Liver (tissue), 3 donors: ENCODE measurements at regions not wholly inside any gene's neighbourhood (a gene's known extent, or its start where the extent isn't known, plus 50 kb on each side); places are given as distances from the start of the nearest gene placed in this dataset.

Experiments used
- CTCF ChIP-seq: fragments of 150-350 bp; IDR thresholded peaks from 2 replicates; pipeline ENCODE4 v1.5.1; 2017; ENCODE audit warnings: improper control_type of control experiment, low read depth, low read length; ENCODE audit not compliant: missing input control
- GABPA ChIP-seq, 2 donors: IDR thresholded peaks in 1 of 2; conservative IDR thresholded peaks in 1 of 2; 2 replicates each; pipeline ENCODE4 v1.6.1; 2016; ENCODE audit warnings: antibody characterized with exemption in 2 of 2, mild to moderate bottlenecking in 1 of 2, moderate library complexity in 1 of 2
- JUND ChIP-seq, 2 donors: IDR thresholded peaks; 2 replicates each; pipeline ENCODE4 v1.6.1; 2016; ENCODE audit warnings: antibody characterized with exemption in 2 of 2
- RAD21 ChIP-seq, 2 donors: IDR thresholded peaks; 2 replicates each; pipeline ENCODE4 v1.6.1; 2016; ENCODE audit warnings: antibody characterized with exemption in 2 of 2, mild to moderate bottlenecking in 2 of 2
- SP1 ChIP-seq: IDR thresholded peaks from 2 replicates; pipeline ENCODE4 v1.6.1; 2018; ENCODE audit warnings: antibody characterized with exemption, mild to moderate bottlenecking
- TAF1 ChIP-seq: conservative IDR thresholded peaks from 2 replicates; pipeline ENCODE4 v1.6.1; 2016; ENCODE audit warnings: antibody characterized with exemption, mild to moderate bottlenecking
- YY1 ChIP-seq: IDR thresholded peaks from 2 replicates; pipeline ENCODE4 v1.6.1; 2016; ENCODE audit warnings: antibody characterized with exemption, mild to moderate bottlenecking
- TF ChIP-seq, protein P1 (sequence below): IDR thresholded peaks from 2 replicates; pipeline ENCODE4 v1.6.1; 2016; ENCODE audit warnings: antibody characterized with exemption, mild to moderate bottlenecking
- donor health status: healthy.
- donor health status: healthy.

DNA sequence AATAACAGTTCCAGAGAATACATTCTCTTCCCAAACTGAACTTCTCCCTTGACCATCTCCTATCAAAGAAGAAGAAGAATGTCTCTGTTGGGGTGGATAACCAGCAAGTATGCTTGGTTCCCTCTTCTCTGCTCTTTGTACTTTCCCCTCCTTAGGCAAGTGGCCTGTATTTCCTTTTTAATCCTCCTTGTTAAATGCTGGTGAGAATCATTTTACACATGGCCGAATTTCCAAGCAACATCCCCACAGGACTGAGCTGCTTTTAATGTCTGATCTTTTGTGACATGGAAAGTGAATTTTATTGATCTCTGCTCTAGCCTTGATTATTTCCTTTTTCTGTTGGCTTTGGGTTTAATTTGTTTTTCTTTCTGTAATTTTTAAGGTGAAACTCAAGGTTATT, 336.7 kb downstream of the DUSP10 start:
- TF ChIP-seq CTCF = no peak
- no peak for TF ChIP-seq SP1
- no peak for TF ChIP-seq JUND (IDR thresholded peaks at IDR 0.05)
- TF ChIP-seq, protein P1, sequence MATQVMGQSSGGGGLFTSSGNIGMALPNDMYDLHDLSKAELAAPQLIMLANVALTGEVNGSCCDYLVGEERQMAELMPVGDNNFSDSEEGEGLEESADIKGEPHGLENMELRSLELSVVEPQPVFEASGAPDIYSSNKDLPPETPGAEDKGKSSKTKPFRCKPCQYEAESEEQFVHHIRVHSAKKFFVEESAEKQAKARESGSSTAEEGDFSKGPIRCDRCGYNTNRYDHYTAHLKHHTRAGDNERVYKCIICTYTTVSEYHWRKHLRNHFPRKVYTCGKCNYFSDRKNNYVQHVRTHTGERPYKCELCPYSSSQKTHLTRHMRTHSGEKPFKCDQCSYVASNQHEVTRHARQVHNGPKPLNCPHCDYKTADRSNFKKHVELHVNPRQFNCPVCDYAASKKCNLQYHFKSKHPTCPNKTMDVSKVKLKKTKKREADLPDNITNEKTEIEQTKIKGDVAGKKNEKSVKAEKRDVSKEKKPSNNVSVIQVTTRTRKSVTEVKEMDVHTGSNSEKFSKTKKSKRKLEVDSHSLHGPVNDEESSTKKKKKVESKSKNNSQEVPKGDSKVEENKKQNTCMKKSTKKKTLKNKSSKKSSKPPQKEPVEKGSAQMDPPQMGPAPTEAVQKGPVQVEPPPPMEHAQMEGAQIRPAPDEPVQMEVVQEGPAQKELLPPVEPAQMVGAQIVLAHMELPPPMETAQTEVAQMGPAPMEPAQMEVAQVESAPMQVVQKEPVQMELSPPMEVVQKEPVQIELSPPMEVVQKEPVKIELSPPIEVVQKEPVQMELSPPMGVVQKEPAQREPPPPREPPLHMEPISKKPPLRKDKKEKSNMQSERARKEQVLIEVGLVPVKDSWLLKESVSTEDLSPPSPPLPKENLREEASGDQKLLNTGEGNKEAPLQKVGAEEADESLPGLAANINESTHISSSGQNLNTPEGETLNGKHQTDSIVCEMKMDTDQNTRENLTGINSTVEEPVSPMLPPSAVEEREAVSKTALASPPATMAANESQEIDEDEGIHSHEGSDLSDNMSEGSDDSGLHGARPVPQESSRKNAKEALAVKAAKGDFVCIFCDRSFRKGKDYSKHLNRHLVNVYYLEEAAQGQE = no peak
- TF ChIP-seq RAD21 (IDR thresholded peaks at IDR 0.05) = no peak
- no peak for TF ChIP-seq YY1
- TF ChIP-seq TAF1 = no peak
- no peak for TF ChIP-seq GABPA (IDR thresholded peaks at IDR 0.05 in 1 of 2, conservative IDR thresholded peaks at IDR 0.05 in 1 of 2)
